ENCODE measurements at regions not wholly inside any gene's neighbourhood (a gene's known extent, or its start where the extent isn't known, plus 50 kb on each side); places are given as distances from the start of the nearest gene placed in this dataset.

- no peak for TF ChIP-seq CTCF (conservative IDR thresholded peaks at IDR 0.05; ENCODE audit: low read length)
- no peak for TF ChIP-seq EZH2phosphoT487 (IDR thresholded peaks at IDR 0.05; ENCODE audit: borderline replicate concordance)
These were observed 562.6 kb upstream of the ARGLU1 start for GRCh38 chr13:107130566-107130965.
